ENCODE measurements at regions not wholly inside any gene's neighbourhood (a gene's known extent, or its start where the extent isn't known, plus 50 kb on each side); places are given as distances from the start of the nearest gene placed in this dataset.

DNA sequence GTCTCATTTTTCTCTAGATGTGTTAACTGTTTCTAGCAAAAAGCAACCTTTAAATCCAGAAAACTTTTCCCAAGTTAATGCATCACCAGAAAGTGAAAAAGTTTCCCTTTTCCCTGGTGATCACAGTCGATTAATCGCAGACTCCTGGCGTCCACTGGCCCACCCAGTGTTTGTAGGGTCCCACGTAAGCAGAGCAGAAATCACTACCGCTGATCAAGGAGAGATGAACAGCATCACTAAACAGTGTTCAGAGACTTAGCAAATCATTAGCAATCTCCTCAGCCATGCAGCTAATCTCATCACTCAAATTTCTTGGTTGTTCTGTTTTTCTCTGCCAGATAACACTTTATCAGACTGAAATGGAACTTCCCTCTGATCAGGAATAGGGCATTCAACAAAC, 184.2 kb downstream of the EFNB2 start:
- no peak for DNase-seq (ENCODE audit: low spot score)

DNA sequence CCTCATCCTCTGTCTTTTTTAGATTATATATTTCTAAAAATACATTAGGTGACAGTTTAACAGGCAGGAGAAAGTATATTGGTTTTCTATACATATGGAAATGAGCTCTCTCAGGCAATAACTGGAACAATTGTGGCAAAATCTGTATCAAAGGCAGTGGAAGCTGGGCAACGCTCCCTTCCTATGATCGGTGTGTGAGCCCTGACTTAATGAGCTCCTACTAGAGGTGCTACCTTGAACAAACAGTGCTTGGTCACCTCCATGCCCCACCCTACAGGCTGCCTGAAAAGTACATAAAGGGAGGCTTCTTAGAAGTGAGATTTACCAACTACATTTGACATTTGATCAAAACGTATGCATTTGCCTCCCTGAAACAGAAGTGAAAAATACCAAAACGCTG, 185.3 kb downstream of the EFNB2 start:
- no peak for DNase-seq (ENCODE audit: low spot score)

DNA sequence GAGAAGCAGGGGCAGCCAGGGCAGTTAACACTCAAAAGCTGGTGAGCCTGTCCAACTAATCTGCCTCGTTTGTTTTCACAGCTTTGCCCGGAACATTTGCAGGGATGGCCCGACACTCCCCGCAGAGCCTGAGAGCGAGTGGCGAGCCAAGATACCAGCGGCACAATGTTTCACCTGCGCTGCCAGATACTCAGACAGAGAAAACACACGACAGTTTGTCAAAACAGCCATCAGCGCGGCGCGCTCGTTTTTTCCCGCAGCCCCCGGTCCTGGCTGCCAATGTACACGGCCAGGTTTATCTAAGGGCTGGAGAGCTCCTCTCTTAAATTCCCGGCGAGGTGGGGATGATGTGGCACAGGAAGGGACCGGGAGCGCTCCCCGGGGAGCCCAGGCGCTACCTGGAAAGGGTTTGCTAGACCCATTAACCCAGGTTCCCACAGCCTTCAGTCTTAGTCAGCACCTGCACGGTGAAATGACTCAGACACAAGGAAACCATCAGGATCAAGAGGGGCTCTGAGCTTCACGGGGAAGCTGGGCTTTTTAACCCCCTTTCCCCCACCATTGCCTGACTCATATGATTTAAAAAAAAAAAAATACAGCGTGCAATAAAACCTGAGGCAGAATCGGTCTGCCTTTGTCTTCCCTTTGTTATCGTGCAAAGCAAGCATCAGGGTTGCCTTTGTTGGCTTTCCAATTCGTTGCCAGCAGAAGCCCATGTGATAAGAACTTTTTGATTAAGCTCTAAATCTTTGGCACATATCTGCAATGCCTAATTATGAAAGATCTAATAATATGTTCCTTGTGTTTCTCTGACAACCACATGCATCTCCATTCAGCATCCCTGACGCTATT, 186.2 kb downstream of the EFNB2 start:
- DNase-seq (ENCODE audit: low spot score), result peak; percentile 81

DNA sequence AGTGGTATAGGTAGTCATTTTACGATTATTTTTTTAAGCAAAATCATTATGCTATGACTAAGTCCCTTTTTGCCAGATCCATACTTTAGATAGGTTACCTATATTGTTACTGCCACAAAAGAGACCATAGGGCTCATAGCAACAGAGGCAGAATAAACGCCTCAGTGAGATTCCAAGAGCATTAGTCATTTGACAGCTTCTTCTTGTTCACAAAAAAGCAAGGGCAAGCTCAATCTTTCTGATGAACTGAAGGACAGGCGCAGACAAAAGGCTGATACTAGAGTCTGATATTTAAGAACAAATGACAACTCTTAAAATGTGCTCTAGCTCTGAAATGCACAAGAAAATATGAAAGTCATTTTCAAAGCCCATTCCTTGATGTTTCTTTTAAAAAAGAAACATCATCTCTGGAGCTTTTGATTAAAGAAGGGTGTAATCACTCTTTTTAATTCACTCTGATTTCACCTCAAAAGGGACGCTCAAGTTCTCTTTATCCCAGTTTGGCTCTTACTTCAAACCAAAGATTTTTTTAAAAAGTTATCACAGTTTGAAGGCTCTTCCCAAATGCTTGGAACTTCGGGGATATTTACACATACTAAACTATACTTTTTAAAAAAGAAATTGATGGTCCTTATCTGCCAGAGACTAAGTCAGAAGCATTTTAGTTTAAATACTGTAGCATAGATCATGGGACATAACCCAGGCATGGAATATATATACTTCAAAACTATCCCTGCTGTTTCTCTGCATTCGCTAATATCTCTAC, 187.2 kb downstream of the EFNB2 start:
- DNase-seq (ENCODE audit: low spot score), result no peak

DNA sequence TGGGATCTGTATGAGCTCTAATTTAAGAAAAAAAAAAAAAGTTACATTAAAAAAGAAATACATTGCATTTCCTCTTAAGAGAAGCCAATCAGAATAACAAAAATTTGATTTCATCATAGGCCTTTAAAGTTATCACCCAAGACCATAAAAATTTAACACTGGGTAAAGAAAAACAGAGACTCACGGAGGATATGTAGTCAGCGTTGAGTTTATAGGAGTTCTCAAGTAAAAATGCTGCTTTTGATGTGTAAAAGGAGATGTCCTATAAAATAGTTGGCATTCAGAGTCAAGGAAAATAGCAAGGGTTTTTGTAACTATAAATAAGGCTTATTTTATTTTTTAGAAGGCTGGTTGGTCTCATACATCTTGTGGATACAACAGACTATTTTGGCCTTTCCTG, 191.1 kb downstream of the EFNB2 start:
- no peak for DNase-seq (ENCODE audit: low spot score)

DNA sequence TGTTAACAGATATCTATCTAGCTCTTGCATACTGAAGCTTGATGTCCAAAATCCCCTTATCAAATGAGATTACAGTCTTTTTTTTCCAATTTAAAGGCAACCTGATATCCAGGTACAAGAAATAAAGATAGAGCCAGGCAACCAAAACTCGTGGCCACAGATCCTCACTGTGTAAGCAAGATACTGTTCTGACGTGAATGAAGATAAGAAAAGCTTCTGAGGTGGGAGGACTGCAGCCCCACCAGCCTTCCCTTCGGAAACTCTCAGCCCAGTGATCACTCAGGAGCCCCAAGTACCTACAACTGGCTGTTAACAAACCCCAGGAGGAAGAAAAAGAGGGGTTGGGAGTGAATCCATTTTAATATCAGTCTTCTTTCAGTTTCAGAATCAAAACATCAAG, 191.6 kb downstream of the EFNB2 start:
- DNase-seq (ENCODE audit: low spot score), result no peak

DNA sequence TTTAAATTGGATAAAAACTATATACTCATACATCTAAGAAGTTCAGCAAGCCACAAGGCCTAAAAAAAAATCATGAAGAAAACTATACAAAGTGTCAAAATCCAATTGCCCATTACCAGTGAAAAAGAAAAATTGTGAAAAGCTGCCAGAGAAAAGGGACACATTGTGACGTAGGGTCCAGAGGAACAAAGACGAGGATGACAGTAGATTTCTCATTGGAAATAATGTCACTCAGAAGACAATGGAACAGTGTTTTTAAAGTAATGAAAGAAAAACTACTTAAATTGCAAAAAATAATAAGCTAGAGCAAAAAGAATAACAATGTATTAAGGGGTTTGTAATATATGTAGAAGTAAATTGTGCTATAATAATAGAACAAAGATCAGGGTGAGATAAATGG, 195.2 kb downstream of the EFNB2 start:
- no peak for DNase-seq (ENCODE audit: low spot score)

DNA sequence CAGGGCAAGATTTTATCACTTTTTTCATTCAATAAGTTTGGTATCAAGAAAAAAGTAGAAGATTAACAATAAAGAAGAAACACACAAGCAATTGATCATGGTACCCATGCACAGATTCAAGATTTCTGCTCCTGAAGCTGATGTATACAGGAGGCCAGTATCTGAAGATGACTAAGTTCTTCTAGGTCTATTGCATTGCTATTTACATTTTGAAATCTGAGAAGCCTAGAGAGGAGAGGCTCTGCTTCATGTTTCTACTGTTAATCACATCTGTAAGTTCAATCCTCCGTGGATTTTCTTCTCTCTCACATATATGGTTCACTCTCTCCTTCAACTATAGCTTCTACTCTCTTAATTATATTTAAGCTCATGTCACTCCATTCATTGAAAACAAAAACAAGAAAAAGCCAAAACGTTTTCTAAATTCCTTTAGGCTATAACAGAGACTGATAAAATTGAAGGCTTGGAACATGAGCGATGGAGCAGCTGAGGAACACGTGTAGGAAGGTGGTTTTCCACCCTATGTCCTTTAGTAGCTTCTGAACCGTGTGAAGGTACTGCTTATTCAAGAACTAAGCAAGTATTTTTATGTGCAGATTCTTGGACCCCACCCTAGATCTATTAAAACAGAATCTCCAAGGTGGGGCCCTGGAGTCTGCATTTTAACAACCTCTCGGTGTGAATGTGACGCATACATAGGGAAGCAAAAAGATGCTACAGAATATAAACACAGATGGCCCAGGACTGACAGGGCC, 198.2 kb downstream of the EFNB2 start:
- no peak for DNase-seq (ENCODE audit: low spot score)

DNA sequence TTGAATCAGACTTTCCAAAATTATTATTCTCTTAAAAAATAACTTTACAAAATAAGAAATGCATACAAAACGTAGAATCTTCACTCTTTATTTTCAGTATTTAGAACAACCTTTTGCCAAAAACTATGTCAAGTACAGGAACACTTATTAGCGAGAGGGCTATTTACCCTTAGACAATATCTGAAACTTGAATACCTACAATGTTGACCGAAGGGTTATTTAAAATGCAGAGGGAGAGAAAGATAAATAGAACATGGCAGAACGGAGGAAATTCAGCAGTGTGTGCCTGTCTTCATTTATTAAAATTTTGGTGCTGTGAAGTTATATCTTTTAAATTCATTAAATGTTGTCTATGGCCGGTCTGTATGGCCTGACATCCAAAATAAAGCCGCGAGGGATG, 198.8 kb downstream of the EFNB2 start:
- no peak for DNase-seq (ENCODE audit: low spot score)

DNA sequence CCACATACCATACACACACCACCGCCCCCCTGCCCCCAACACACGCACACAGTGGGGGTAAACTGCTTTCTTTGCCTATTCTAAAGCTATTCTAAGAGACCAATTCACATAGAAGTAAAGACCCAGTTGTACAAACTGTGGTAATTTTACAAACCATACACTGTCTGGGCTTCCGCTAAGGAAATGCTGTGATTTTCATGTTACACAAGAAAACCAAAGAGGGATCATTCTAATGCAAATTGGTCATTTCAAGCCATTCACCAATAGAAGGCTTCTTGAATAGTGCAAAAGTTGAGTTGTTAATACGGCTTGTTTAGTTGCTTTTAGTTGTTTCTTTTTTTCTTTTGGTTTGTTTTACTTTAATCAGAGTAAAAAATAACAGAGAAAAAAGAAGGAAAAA, 202.8 kb downstream of the EFNB2 start:
- DNase-seq (ENCODE audit: low spot score), result no peak

DNA sequence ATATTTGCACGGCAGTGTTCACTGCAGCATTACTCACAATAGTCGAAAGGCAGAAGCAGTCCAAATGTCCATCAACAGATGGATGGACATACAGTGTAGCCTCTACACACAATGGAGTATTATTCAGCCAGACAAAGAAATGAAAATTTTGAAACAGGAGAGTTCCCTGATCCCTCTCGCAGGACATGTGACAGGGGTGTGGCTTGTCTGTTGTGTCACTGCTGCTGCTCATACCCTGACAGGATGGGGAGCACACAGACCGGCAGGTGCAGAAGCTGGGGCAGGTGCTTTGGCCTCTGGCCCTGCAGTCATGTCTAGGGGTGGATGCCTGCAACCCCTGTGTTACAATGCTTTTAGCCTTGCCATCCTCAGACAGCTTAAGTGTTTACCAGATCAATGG, 204.3 kb downstream of the EFNB2 start:
- no peak for DNase-seq (ENCODE audit: low spot score)

DNA sequence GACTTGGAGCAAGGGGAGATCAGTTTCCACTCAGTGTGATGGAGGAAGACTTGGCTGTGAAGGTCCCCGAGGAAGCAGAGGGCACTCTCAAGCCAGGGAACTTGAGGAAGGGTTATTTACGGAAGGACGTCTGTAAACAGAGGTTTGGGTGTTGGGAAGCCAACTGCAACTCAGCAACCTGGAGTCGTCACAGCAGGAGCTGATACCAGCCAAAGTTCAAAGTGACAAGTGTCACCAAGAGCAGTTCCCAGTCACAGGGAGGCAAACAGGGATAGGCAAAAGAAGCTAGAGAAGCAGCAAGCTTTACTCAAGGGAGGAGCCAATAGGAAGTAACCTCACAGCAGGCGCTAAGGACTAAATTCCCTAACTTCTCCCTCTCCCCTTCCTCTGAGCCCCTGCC, 205.5 kb downstream of the EFNB2 start:
- no peak for DNase-seq (ENCODE audit: low spot score)

DNA sequence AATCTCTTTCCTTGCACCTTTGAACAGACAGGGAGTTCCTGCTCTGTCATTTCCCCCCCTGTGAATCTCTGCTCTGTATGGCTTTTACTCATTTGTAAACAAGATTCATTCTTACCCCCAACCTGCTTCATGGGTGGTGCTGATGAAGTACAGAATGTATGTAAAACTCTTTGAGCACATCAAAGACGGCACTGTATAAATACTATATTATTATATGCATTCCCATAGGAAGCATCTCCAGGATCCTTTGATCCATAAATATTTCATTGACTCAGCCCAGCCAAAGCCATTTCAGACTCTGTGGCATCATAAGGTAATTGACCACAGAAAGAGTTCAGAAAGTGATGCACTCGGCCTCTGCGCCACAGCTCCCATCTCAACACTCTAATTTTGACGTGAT, 208.7 kb downstream of the EFNB2 start:
- DNase-seq (ENCODE audit: low spot score), result no peak

DNA sequence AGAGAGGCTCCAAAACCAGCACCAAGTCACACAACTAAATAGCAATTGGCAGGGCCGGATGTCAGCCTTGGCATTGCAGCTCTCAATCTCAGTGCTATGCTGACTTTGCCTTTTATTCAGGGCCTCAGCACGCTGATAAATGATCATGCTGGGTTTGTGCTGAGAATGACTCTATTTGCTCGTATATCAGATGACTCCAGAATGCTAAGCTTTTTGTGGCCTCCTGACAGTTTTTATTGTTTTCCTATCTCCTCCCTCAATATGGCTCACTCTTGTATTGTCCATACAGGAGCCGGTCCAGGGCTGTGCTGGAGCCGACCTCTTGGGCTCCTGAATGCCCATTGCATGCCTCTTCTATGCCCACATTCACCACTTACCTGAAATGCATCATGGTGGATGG, 211.0 kb downstream of the EFNB2 start:
- no peak for DNase-seq (ENCODE audit: low spot score)

DNA sequence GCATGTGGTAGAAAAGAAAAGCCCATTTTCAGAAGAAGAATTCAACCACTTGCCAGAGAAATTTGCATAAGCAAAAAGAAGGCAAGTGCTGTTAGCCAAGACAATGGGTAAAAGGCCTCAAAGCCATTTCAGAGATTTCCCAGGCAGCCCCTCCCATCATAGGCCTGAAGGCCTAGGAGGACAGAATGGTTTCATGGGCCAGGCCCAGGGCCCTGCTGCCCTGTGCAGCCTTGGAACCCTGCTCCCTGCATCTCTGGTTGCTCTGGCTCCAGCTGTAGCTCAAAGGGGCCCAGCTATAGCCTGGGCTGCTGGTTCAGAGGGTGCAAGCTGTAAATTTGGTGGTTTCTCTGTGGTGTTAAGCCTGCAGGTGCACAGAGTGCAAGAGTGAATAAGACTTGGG, 212.8 kb downstream of the EFNB2 start:
- no peak for DNase-seq (ENCODE audit: low spot score)

DNA sequence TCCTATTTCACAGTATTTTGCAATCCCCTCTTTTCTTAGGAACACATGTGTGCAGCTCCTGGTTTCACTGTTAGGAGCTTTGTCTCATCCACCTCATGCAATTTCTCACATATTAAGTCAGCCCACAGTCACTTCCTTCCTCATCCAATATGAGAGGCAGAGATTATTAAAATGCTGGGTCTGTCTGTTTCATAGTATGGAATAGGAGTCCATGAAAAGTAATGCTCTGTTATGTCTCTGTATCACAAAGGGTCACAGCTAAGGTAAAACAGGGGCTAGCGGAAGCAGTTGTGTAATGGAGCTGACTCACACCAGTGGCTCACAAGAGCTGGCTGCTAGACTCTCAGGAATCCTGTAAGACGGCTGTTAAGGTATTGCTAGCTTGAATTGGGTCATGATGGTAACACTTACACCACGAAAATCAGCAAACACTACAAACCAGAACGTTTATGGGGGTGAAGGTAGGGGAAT, 216.5 kb downstream of the EFNB2 start:
- no peak for DNase-seq (ENCODE audit: low spot score)

DNA sequence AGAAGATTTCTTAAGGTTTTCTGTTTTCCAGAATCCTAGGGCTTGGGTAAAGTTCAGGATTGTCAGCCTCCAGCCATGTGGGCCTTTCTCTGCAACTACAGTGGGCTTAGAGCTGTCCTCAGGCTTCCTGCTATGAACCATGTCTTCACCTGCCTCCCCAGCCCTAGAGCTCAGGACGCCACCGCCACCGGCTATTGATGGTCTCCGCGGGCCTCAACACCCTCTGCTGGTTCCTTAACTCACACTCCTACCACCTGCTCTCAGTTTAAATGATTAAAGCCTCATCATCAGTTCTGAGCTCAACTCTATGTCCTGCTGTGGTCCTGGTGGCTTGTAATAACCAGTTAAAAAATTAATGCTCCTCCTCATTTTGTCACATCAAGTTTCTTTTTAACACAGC, 221.0 kb downstream of the EFNB2 start:
- DNase-seq (ENCODE audit: low spot score), result no peak

DNA sequence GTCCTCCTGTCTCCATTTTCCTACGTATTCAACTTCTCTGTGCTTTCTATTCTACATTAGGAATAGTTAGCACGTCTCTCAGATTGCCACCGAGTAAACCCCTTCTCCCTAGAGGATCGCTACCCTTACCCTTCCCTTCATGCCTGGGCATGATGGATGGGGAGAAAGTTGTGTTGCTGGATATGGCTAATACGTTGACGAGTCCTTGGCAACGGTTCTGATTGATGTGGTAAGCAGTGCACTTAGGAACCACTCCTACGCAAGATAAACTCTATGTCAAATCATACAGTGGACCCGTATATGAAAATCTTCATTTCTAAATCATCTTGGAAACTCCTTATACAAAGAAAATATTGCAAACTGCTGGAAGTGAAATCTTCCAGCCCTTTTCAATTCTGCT, 224.5 kb downstream of the EFNB2 start:
- DNase-seq (ENCODE audit: low spot score), result no peak

DNA sequence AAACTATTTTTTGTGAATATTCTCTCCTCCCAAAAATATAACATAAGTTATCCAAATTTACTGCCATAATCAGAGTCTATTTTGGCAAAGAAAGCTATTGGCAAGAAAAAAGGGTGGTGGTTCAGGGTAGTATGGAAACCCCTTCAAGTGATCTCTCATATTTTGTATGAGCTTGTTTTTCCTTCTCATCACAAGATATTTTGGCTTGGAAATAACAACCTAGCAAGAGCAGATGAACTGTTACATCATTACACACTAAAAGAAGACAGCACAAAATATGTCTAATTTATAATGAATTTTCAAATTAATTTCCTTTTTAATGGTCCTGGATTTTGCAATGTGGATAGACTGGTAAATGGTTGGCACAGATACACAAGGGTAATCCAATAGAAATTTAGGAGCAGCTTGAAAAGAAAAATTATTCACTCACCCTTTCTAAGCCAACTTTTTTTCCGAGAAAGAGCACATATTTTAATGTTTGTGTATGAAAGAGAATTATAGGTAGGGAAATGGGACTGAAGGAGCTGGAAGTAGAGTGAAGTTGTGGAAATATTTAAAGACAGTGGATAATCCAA, 225.1 kb downstream of the EFNB2 start:
- DNase-seq (ENCODE audit: low spot score), result no peak

DNA sequence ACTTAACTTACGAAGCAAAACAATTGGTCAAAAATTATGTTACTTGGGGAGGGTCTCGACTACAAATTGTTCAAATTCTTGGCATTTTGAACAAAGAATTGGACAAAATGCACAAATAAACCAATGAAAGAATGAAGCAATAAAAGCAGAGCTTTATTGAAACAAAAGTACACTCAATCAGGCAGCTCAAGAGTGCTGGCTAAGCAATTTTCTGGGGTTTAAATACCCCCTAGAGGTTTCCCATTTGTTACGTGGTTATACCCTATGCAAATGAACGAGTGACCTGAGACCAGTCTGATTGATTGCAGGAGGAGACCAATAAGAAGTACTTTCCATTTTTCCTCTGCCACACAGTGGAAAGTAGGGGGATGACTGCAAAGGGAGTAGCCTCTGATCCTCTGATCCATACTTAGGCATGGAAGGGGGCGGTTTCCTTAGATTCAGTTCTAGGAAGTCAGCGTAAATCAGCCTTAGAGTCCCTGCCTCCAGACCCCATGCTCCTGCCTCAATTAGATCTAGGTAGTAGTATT, 228.6 kb downstream of the EFNB2 start:
- DNase-seq (ENCODE audit: low spot score), result no peak

DNA sequence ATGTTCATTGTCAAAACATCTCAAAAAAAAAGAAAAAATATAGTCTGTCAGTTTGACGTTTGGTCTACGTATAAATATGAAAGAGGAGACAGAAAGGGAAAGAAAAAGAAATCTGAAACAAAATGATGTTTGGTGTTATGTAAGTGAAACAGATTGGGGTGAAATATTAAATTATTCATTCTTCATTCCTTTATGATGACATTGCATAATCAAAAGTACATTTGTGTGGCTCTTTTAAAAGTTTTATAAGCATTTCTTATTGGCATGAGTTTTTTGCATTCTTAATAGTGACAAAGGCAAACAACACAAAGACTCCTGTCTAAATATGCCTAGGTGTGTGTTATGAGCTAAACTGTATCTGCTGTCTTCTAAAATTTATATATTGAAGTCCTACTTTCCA, 232.6 kb downstream of the EFNB2 start:
- DNase-seq (ENCODE audit: low spot score), result no peak

DNA sequence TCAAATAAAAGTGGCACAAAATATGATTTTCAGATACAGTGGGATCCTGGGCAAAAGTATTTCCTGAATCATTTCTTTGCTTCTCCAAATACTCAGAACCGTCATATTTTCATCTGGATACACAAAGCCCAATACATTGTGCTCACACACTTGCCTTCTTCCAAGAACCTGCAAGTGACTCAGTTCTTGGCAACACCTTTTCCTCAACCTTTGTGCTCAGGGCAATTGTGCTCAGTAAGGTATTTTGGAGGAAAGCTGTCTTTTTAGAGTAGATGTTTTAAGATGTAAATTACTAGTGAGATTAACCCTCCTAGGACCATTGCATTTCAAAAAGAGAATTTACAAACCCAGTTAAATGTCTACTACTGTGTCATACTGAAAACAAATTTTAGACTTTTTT, 233.5 kb downstream of the EFNB2 start:
- no peak for DNase-seq (ENCODE audit: low spot score)

All from cerebellar cortex (tissue), 1 donor.